ENCODE measurements at regions not wholly inside any gene's neighbourhood (a gene's known extent, or its start where the extent isn't known, plus 50 kb on each side); places are given as distances from the start of the nearest gene placed in this dataset.

DNA sequence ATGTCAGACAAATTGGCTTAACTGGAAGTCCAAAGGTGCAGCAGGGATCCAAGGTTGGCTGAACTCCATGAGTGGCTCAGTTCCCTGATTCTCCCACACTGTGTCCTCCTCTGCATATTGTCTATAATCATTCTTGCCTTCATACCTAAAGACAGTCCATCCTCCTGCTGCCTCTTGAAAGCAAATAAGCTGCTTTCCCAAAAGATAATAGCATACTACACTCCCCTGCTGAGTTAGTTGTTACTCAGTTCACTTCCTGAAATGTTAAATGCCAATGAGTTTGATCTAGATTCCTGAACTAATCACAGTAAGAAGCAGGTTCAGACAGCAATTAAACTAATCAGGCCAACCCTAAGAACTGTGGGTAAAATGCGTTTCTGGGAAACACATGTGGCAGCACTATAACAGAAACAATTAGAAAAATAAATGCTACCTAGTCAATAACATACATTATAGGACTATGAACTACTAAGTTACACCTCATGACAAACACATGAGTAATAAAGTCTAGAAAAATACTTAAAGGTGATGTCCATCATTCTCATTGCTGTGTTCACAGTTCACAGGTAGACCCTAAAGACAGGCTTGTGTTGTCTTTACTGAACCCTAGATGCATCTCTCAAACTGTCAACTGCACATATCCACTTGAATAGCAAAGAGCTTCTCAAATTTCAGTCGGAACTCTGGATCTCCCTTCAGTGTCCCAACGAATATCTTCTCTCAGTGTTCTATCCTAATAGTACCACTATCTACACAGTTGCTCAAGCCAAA lies 50.8 kb upstream of the BOLA1 start:
- TF ChIP-seq MTA3 (IDR thresholded peaks at IDR 0.05; ENCODE audit: borderline replicate concordance) (no peak), MEF2A (IDR thresholded peaks at IDR 0.05; ENCODE audit: control insufficient read depth, low read depth, low read length) (no peak), ZNF165 (CRISPR knock-in tag; IDR thresholded peaks at IDR 0.05; ENCODE audit: borderline replicate concordance) (no peak), SMAD3 (CRISPR knock-in tag; conservative IDR thresholded peaks at IDR 0.05) (no peak), CTCF (IDR thresholded peaks at IDR 0.05 in 2 of 3, conservative IDR thresholded peaks at IDR 0.05 in 1 of 3; ENCODE audit: insufficient read depth in 2 of 3, low read depth in 1 of 3, low read length in 3 of 3) (no peak), ZNF239 (CRISPR knock-in tag; IDR thresholded peaks at IDR 0.05) (no peak), GATAD2B (IDR thresholded peaks at IDR 0.05; ENCODE audit: borderline replicate concordance) (no peak), SIX5 (IDR thresholded peaks at IDR 0.05; ENCODE audit: borderline replicate concordance in 1 of 2, insufficient read depth in 1 of 2, low read depth in 1 of 2, low read length in 2 of 2) (no peak), E2F5 (CRISPR knock-in tag; IDR thresholded peaks at IDR 0.05) (no peak), HINFP (tag; conservative IDR thresholded peaks at IDR 0.05; ENCODE audit: low read depth) (no peak), ZFX (CRISPR knock-in tag; IDR thresholded peaks at IDR 0.05) (no peak), TARDBP (IDR thresholded peaks at IDR 0.05) (no peak)
- TF ChIP-seq, protein P1, sequence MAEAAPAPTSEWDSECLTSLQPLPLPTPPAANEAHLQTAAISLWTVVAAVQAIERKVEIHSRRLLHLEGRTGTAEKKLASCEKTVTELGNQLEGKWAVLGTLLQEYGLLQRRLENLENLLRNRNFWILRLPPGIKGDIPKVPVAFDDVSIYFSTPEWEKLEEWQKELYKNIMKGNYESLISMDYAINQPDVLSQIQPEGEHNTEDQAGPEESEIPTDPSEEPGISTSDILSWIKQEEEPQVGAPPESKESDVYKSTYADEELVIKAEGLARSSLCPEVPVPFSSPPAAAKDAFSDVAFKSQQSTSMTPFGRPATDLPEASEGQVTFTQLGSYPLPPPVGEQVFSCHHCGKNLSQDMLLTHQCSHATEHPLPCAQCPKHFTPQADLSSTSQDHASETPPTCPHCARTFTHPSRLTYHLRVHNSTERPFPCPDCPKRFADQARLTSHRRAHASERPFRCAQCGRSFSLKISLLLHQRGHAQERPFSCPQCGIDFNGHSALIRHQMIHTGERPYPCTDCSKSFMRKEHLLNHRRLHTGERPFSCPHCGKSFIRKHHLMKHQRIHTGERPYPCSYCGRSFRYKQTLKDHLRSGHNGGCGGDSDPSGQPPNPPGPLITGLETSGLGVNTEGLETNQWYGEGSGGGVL (CRISPR knock-in tag; IDR thresholded peaks at IDR 0.05), result no peak
